ENCODE measurements at regions not wholly inside any gene's neighbourhood (a gene's known extent, or its start where the extent isn't known, plus 50 kb on each side); places are given as distances from the start of the nearest gene placed in this dataset.

DNA sequence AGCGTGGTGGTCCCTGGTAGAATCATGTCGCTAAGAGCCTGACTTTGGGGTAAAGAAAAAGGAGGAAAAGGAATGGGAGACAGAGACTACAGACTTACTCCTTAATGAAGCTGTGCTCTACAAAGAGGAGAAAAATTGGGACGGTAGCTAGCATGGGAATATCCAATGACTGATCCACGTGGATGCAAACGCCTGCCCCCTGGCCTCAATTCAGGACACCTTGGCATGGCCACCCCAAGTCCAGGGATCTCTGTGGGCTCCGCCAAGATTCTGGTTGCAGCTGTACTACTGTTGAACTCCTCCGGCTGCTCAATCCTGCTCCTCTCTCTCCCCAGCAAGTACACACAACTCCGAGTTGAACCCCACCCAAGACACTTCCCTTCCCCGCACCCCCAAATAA lies 70.5 kb upstream of the DIO3 start:
- Histone ChIP-seq H3K4me1 (ENCODE audit: insufficient read depth, low read length) (peaks cover 20% of the 10 kb centered on the region), H3K27ac (ENCODE audit: extremely low read length, insufficient read depth, low read length) (no peak overlapping the region), H2AFZ (ENCODE audit: low read length) (no peak overlapping the region), H3K4me3 (replicated peaks in 1 of 3; ENCODE audit: insufficient read depth in 1 of 3, low read depth in 2 of 3, low read length in 3 of 3) (no peak overlapping the region), H3K9ac (ENCODE audit: insufficient read depth, low read depth, low read length) (no peak overlapping the region), H3K4me2 (ENCODE audit: low read depth, low read length) (no peak overlapping the region), H3K27me3 (ENCODE audit: control insufficient read depth in 1 of 2, insufficient read depth in 2 of 2, low read length in 2 of 2) (peaks cover 0 to 4% of the 10 kb centered on the region in 2 experiments; a peak in 1 of 5 replicates), H3K9me3 (ENCODE audit: low read length) (no peaks in the 10 kb centered on the region), H3K36me3 (replicated peaks in 1 of 2; ENCODE audit: control insufficient read depth in 1 of 2, insufficient read depth in 2 of 2, low read length in 2 of 2) (no peaks in the 10 kb centered on the region), H4K20me1 (ENCODE audit: insufficient read depth, low read length) (no peaks in the 10 kb centered on the region), H3K79me2 (ENCODE audit: insufficient read depth, low read length) (no peaks in the 10 kb centered on the region)
- ATAC-seq (no peak), FAIRE-seq (no peak), DNase-seq (ENCODE audit: low spot score) (no peak)
- TF ChIP-seq ZNF569 (CRISPR knock-in tag; IDR thresholded peaks at IDR 0.05; ENCODE audit: borderline replicate concordance) (no peak), SAFB2 (CRISPR knock-in tag; IDR thresholded peaks at IDR 0.05; ENCODE audit: borderline replicate concordance, low read depth) (no peak), MED13 (CRISPR knock-in tag; IDR thresholded peaks at IDR 0.05) (no peak), ATF1 (CRISPR knock-in tag; IDR thresholded peaks at IDR 0.05) (no peak), PRMT3 (CRISPR knock-in tag; IDR thresholded peaks at IDR 0.05; ENCODE audit: borderline replicate concordance, low read depth) (no peak), FOXA3 (CRISPR knock-in tag; IDR thresholded peaks at IDR 0.05) (no peak), MIER3 (CRISPR knock-in tag; IDR thresholded peaks at IDR 0.05; ENCODE audit: borderline replicate concordance) (no peak)
- intact Hi-C loops (cut with micrococcal nuclease; ENCODE audit: unreplicated experiment) (no loop called here), in situ Hi-C loops (cut with HindIII; ENCODE audit: extremely low pct_ligation_motif_present, low pct_unique_long_range_greater_than_20kb) (no loop called here)
- 65% methylated on average over 9 of the region's 9 CpGs for WGBS (ENCODE audit: low lambda C conversion rate)
- CTCF ChIA-PET (ENCODE audit: low intra/inter-chr PET ratio, low total read pairs): no interaction called here
- POLR2A ChIA-PET: no interaction called here
- no TSS peak for BruUV-seq (replicated peaks)

DNA sequence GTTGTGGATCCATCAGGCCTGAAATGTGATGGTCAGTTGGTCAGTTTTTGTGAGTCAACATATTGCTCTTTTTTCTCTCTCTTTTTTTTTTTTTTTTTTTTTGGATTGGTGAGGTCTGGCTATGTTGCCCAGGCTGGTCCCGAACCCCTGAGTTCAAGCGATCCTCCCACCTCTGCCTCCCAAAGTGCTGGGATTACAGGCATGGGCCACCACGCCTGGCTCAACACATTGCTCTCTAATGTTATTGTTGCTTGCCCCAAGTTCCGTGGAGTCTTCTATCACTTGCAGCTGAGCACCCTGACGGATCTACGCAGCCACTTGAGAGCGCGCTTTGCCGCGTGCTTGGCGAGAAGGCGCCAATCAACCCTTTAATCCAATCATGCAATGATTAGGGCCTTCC lies 69.5 kb upstream of the DIO3 start:
- intact Hi-C loops (cut with micrococcal nuclease; ENCODE audit: unreplicated experiment): no loop called here
- Histone ChIP-seq H3K4me1 (ENCODE audit: insufficient read depth, low read length) (peaks cover 28% of the 10 kb centered on the region), H4K20me1 (ENCODE audit: insufficient read depth, low read length) (no peaks in the 10 kb centered on the region), H3K9me3 (ENCODE audit: low read length) (no peaks in the 10 kb centered on the region), H3K79me2 (ENCODE audit: insufficient read depth, low read length) (no peaks in the 10 kb centered on the region), H2AFZ (ENCODE audit: low read length) (no peak overlapping the region), H3K4me2 (ENCODE audit: low read depth, low read length) (no peak overlapping the region), H3K27ac (ENCODE audit: extremely low read length, insufficient read depth, low read length) (no peak overlapping the region), H3K27me3 (ENCODE audit: control insufficient read depth in 1 of 2, insufficient read depth in 2 of 2, low read length in 2 of 2) (peaks cover 0 to 4% of the 10 kb centered on the region in 2 experiments; a peak in 1 of 5 replicates), H3K9ac (ENCODE audit: insufficient read depth, low read depth, low read length) (no peak overlapping the region), H3K4me3 (replicated peaks in 1 of 3; ENCODE audit: insufficient read depth in 1 of 3, low read depth in 2 of 3, low read length in 3 of 3) (no peak overlapping the region), H3K36me3 (replicated peaks in 1 of 2; ENCODE audit: control insufficient read depth in 1 of 2, insufficient read depth in 2 of 2, low read length in 2 of 2) (no peaks in the 10 kb centered on the region)
- ATAC-seq (no peak), DNase-seq (ENCODE audit: low spot score) (no peak), FAIRE-seq (no peak)
- no TSS peak for BruUV-seq (replicated peaks)
- CTCF ChIA-PET (ENCODE audit: low intra/inter-chr PET ratio, low total read pairs): no interaction called here
- in situ Hi-C loops (cut with HindIII; ENCODE audit: extremely low pct_ligation_motif_present, low pct_unique_long_range_greater_than_20kb): no loop called here
- 82% methylated on average over 12 of the region's 12 CpGs for WGBS (ENCODE audit: low lambda C conversion rate)
- POLR2A ChIA-PET: no interaction called here
- TF ChIP-seq SNAPC2 (CRISPR knock-in tag; IDR thresholded peaks at IDR 0.05) (no peak), EED (CRISPR knock-in tag; IDR thresholded peaks at IDR 0.05) (no peak), PITX1 (CRISPR knock-in tag; IDR thresholded peaks at IDR 0.05) (no peak), ZNF251 (CRISPR knock-in tag; IDR thresholded peaks at IDR 0.05) (no peak), ZNF451 (CRISPR knock-in tag; IDR thresholded peaks at IDR 0.05) (no peak), ARHGAP35 (CRISPR knock-in tag; IDR thresholded peaks at IDR 0.05; ENCODE audit: borderline replicate concordance) (no peak), ZSCAN21 (CRISPR knock-in tag; IDR thresholded peaks at IDR 0.05; ENCODE audit: borderline replicate concordance) (no peak), HMGXB3 (CRISPR knock-in tag; IDR thresholded peaks at IDR 0.05; ENCODE audit: borderline replicate concordance) (no peak)
